H1 (cell line): ENCODE measurements at regions not wholly inside any gene's neighbourhood (a gene's known extent, or its start where the extent isn't known, plus 50 kb on each side); places are given as distances from the start of the nearest gene placed in this dataset.

Source experiments
- CTCF ChIA-PET: fragments of 300-600 bp; sonication (Branson Sonifier 250); formaldehyde crosslinking; loops from one replicate; lab custom pipeline; 2021; ENCODE audit not compliant: partially characterized antibody; lab: Charles Lee
- POLR2A ChIA-PET: fragments of 300-600 bp; sonication (Branson Sonifier 250); formaldehyde crosslinking; loops from one replicate; lab custom pipeline; 2021; ENCODE audit warnings: inconsistent platforms; ENCODE audit not compliant: partially characterized antibody; lab: Charles Lee
- DNase-seq, 2 experiments: peaks; one replicate each; pipeline versions ENCODE4 v3.0.0 to v3.0.0-alpha.2; 2010 to 2022; ENCODE audit warnings: low spot score in 2 of 2, low read depth in 1 of 2, mixed read lengths in 1 of 2
- FAIRE-seq: peaks from 2 replicates; lab custom pipeline; 2011; peaks lifted over from hg19 to GRCh38; lab: Jason Lieb, UNC
- H2AFZ ChIP-seq: 2 replicates; pipeline ENCODE4 v1.8.1; 2012; ENCODE audit warnings: low read length, inconsistent platforms
- H2AK5ac ChIP-seq: 2 replicates; pipeline ENCODE4 v1.6.1; 2013; ENCODE audit warnings: low read depth, low read length
- H2BK120ac ChIP-seq: replicated peaks from 2 replicates; pipeline ENCODE3; 2013; ENCODE audit warnings: low read depth, low read length, inconsistent platforms
- H2BK12ac ChIP-seq: 2 replicates; pipeline ENCODE4 v1.6.1; 2013; ENCODE audit warnings: low read depth, low read length
- H2BK15ac ChIP-seq: 2 replicates; pipeline ENCODE4 v1.6.1; 2013; ENCODE audit warnings: low read length
- H2BK20ac ChIP-seq: 2 replicates; pipeline ENCODE4 v1.6.1; 2013; ENCODE audit warnings: low read length
- H2BK5ac ChIP-seq: 2 replicates; pipeline ENCODE4 v1.6.1; 2013; ENCODE audit warnings: low read depth, low read length
- H3K14ac ChIP-seq: 2 replicates; pipeline ENCODE4 v1.6.1; 2013; ENCODE audit warnings: inconsistent platforms; ENCODE audit not compliant: insufficient read length
- H3K18ac ChIP-seq: 2 replicates; pipeline ENCODE4 v1.6.1; 2013; ENCODE audit warnings: low read length; ENCODE audit errors: extremely low read depth
- H3K23ac ChIP-seq: 2 replicates; pipeline ENCODE4 v1.6.1; 2013; ENCODE audit warnings: inconsistent platforms; ENCODE audit not compliant: insufficient read length
- H3K23me2 ChIP-seq: 2 replicates; pipeline ENCODE4 v1.6.1; 2013; ENCODE audit warnings: low read depth, low read length
- H3K27ac ChIP-seq: 2 replicates; pipeline ENCODE4 v1.6.1; 2011; ENCODE audit warnings: low read depth, low read length, inconsistent platforms
- H3K27me3 ChIP-seq, 4 experiments: replicated peaks in 1 of 4; 1 replicate in 1 of 4; 2 replicates in 3 of 4; pipeline versions ENCODE4 v1.6.1 to v1.8.1; 2011 to 2013; ENCODE audit warnings: low read length in 3 of 4, mild to moderate bottlenecking in 3 of 4, inconsistent platforms in 2 of 4, mixed read lengths in 2 of 4, moderate library complexity in 1 of 4; ENCODE audit not compliant: control insufficient read depth in 3 of 4, insufficient read depth in 3 of 4; ENCODE audit errors: extremely low read depth in 1 of 4
- H3K36me3 ChIP-seq, 4 experiments: 2 replicates each; pipeline versions ENCODE4 v1.6.1 to v1.8.1; 2011 to 2013; ENCODE audit warnings: mild to moderate bottlenecking in 4 of 4, low read length in 3 of 4, moderate library complexity in 2 of 4, control low read depth in 1 of 4, inconsistent platforms in 1 of 4; ENCODE audit not compliant: insufficient read depth in 4 of 4, control insufficient read depth in 2 of 4
- H3K4ac ChIP-seq: replicated peaks from 2 replicates; pipeline ENCODE3; 2013; ENCODE audit warnings: low read length, low read depth, mixed read lengths, inconsistent platforms; ENCODE audit not compliant: insufficient read length
- H3K4me1 ChIP-seq, 4 experiments: replicated peaks in 1 of 4; 1 replicate in 1 of 4; 2 replicates in 3 of 4; pipeline versions ENCODE4 v1.6.1 to v1.8.1; 2011 to 2013; ENCODE audit warnings: low read length in 3 of 4, inconsistent platforms in 2 of 4, mixed read lengths in 1 of 4; ENCODE audit not compliant: insufficient read depth in 4 of 4, control insufficient read depth in 3 of 4
- H3K4me2 ChIP-seq, 2 experiments: 2 replicates each; pipeline versions ENCODE4 v1.6.1 to v1.8.1; 2011 to 2013; ENCODE audit warnings: low read depth in 2 of 2, low read length in 2 of 2, control low read depth in 1 of 2, inconsistent platforms in 1 of 2, mild to moderate bottlenecking in 1 of 2; ENCODE audit not compliant: insufficient read depth in 1 of 2
- H3K4me3 ChIP-seq, 4 experiments: fragments of 200-600, 300-600 bp in 1 of 4; sonication (generic), shearing (Covaris generic), sonication (Bioruptor Twin) in 1 of 4; 2 replicates each; pipeline versions ENCODE4 v1.5.1 to v1.8.1; 2011 to 2016; ENCODE audit warnings: low read length in 4 of 4, low read depth in 3 of 4, control low read depth in 2 of 4, inconsistent platforms in 2 of 4, mild to moderate bottlenecking in 2 of 4, mixed read lengths in 1 of 4, moderate library complexity in 1 of 4; ENCODE audit not compliant: insufficient read depth in 2 of 4; ENCODE audit errors: extremely low read depth in 1 of 4
- H3K56ac ChIP-seq: replicated peaks from 2 replicates; pipeline ENCODE3; 2013; ENCODE audit warnings: low read depth, mild to moderate bottlenecking, mixed read lengths, low read length, inconsistent platforms; ENCODE audit not compliant: insufficient read length
- H3K79me1 ChIP-seq: 2 replicates; pipeline ENCODE4 v1.6.1; 2013; ENCODE audit warnings: low read depth, low read length, control low read depth
- H3K79me2 ChIP-seq, 2 experiments: 2 replicates each; pipeline versions ENCODE4 v1.6.1 to v1.8.1; 2012 to 2013; ENCODE audit warnings: low read length in 2 of 2, mild to moderate bottlenecking in 2 of 2, inconsistent platforms in 1 of 2; ENCODE audit not compliant: insufficient read depth in 2 of 2, control insufficient read depth in 1 of 2
- H3K9ac ChIP-seq, 4 experiments: replicated peaks in 1 of 4; 1 replicate in 1 of 4; 2 replicates in 3 of 4; pipeline versions ENCODE4 v1.6.1 to v1.8.1; 2011 to 2013; ENCODE audit warnings: low read depth in 3 of 4, low read length in 3 of 4, control low read depth in 2 of 4, mild to moderate bottlenecking in 2 of 4, moderate library complexity in 2 of 4, inconsistent platforms in 1 of 4; ENCODE audit errors: extremely low read depth in 1 of 4
- H3K9me3 ChIP-seq, 2 experiments: 2 replicates each; pipeline versions ENCODE4 v1.6.1 to v1.8.1; 2012 to 2013; ENCODE audit warnings: mild to moderate bottlenecking in 2 of 2, moderate library complexity in 2 of 2, control low read depth in 1 of 2, inconsistent platforms in 1 of 2, low read depth in 1 of 2, low read length in 1 of 2, mixed read lengths in 1 of 2; ENCODE audit not compliant: insufficient read depth in 2 of 2
- H4K20me1 ChIP-seq, 2 experiments: replicated peaks in 1 of 2; 2 replicates each; pipeline versions ENCODE3 to v1.8.1; 2011 to 2013; ENCODE audit warnings: inconsistent platforms in 2 of 2, low read length in 2 of 2, mild to moderate bottlenecking in 1 of 2; ENCODE audit not compliant: insufficient read depth in 2 of 2, control insufficient read depth in 1 of 2
- H4K5ac ChIP-seq: 2 replicates; pipeline ENCODE4 v1.6.1; 2013; ENCODE audit warnings: low read length, low read depth, mixed read lengths, inconsistent platforms; ENCODE audit not compliant: insufficient read length
- H4K8ac ChIP-seq: 2 replicates; pipeline ENCODE4 v1.8.0; 2013; ENCODE audit warnings: mild to moderate bottlenecking, moderate library complexity, low read length, inconsistent platforms; ENCODE audit not compliant: insufficient read depth; ENCODE audit errors: extremely low read depth
- H4K91ac ChIP-seq: replicated peaks from 2 replicates; pipeline ENCODE3; 2013; ENCODE audit warnings: low read length, mixed read lengths, inconsistent platforms; ENCODE audit not compliant: insufficient read length
- BRCA1 ChIP-seq: IDR thresholded peaks from 2 replicates; pipeline ENCODE4 v1.6.1; 2012; ENCODE audit warnings: low read depth, low read length, improper control_type of control experiment
- EZH2 ChIP-seq: fragments of 200-600 bp; sonication (generic); IDR thresholded peaks from 2 replicates; pipeline ENCODE4 v1.7.1; 2012; ENCODE audit warnings: low read depth, mild to moderate bottlenecking, moderate library complexity, low read length, inconsistent platforms; ENCODE audit not compliant: severe bottlenecking
- RBBP5 ChIP-seq: IDR thresholded peaks from 2 replicates; pipeline ENCODE4 v1.7.1; 2012; ENCODE audit warnings: low read depth, mild to moderate bottlenecking, inconsistent platforms, low read length, moderate library complexity, borderline replicate concordance
- RNF2 ChIP-seq: fragments of 200-900, 300-1000 bp; sonication (generic); IDR thresholded peaks from 2 replicates; pipeline ENCODE4 v1.7.1; 2016; ENCODE audit warnings: borderline replicate concordance, low read depth, mild to moderate bottlenecking, antibody characterized with exemption, low read length; ENCODE audit not compliant: poor library complexity, severe bottlenecking; ENCODE audit errors: missing control alignments
- SIN3A ChIP-seq, 2 experiments: IDR thresholded peaks in 1 of 2; conservative IDR thresholded peaks in 1 of 2; 2 replicates each; pipeline ENCODE4 v1.6.1; 2011 to 2012; ENCODE audit warnings: low read length in 2 of 2, improper control_type of control experiment in 1 of 2, low read depth in 1 of 2, mild to moderate bottlenecking in 1 of 2
- TAF7 ChIP-seq: optimal IDR thresholded peaks from 2 replicates; pipeline ENCODE3; 2011; ENCODE audit warnings: low read depth, mild to moderate bottlenecking, inconsistent platforms, low read length, moderate library complexity, borderline replicate concordance
- WGBS, 2 experiments: shearing (Covaris generic) in 1 of 2; methylation state at CpG; one replicate each; pipeline versions ENCODE4 v1.1.6 to v1.1.7; 2013 to 2015; ENCODE audit warnings: low lambda C conversion rate in 2 of 2, mixed read lengths in 2 of 2, inconsistent platforms in 1 of 2, low coverage in 1 of 2, missing lambda C conversion rate in 1 of 2; ENCODE audit not compliant: insufficient replicate concordance in 2 of 2, insufficient coverage in 1 of 2, insufficient read length in 1 of 2; ENCODE audit errors: extremely low coverage in 1 of 2, missing lambda C conversion rate in 1 of 2; 5-methylcytosine and 5-hydroxymethylcytosine counted together

DNA sequence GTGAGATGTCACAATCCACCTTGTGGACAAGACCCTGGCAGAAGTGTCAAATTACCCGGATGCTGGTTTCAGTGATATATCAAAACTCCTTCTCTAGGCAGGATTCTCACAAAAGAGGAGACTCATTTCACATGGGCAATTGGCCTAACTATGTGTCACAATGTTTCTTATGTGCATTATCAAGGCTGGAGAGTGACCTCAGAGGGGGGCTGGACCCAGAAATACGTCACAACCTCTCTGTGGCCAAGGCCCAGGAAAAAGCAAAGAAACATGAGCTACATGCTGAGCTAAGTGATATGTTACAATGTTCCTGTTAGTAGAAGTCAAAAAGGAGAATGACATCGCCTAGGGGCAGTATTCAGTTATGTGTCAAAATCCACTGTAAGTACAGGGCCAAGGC lies 1031.2 kb upstream of the AMELY start:
- FAIRE-seq = no peak
- Histone ChIP-seq H3K23me2 (no peaks in the 10 kb centered on the region), H3K14ac (no peak overlapping the region), H4K91ac (no peak overlapping the region), H3K79me1 (no peaks in the 10 kb centered on the region), H4K8ac (no peak overlapping the region), H3K27me3 (no peaks in the 10 kb centered on the region), H4K5ac (no peak overlapping the region), H3K36me3 (no peaks in the 10 kb centered on the region), H2BK20ac (no peak overlapping the region), H2BK120ac (no peak overlapping the region), H3K23ac (no peak overlapping the region), H2AK5ac (no peak overlapping the region), H2AFZ (no peak overlapping the region), H3K56ac (no peak overlapping the region), H3K27ac (no peak overlapping the region), H3K9ac (no peak overlapping the region), H3K4me1 (no peaks in the 10 kb centered on the region), H3K18ac (no peak overlapping the region), H2BK12ac (no peak overlapping the region), H3K9me3 (peaks cover 9 to 40% of the 10 kb centered on the region in 2 experiments; a peak in 3 of 4 replicates), H3K4me3 (no peak overlapping the region), H2BK5ac (no peak overlapping the region), H3K79me2 (no peaks in the 10 kb centered on the region), H4K20me1 (no peaks in the 10 kb centered on the region), H2BK15ac (no peak overlapping the region), H3K4ac (no peak overlapping the region), H3K4me2 (no peak overlapping the region)
- 67% methylated on average over 2 of the region's 3 CpGs; no CpG with 5 or more reads in 1 of the 2 experiments for WGBS, 2 experiments
- ChIA-PET POLR2A (no interaction called here), CTCF (no interaction called here)
- TF ChIP-seq RBBP5 (no peak), RNF2 (no peak), TAF7 (no peak), EZH2 (no peak), SIN3A (conservative IDR thresholded peaks at IDR 0.05 in 1 of 2, IDR thresholded peaks at IDR 0.05 in 1 of 2; ENCODE audit: low read depth in 1 of 2, low read length in 2 of 2) (no peak), BRCA1 (no peak)
- DNase-seq = no peak
